Fibroblast of mammary gland (primary cell): ENCODE measurements at regions not wholly inside any gene's neighbourhood (a gene's known extent, or its start where the extent isn't known, plus 50 kb on each side); places are given as distances from the start of the nearest gene placed in this dataset.
"Not testable (repeated sequence)": the region's sequence is repeated elsewhere in the genome, so short reads cannot be mapped to it uniquely, and the experiment has no call there.

ENCODE experiments used
- DNase-seq: peaks from one replicate; pipeline ENCODE4 v3.0.0-alpha.2; 2010; ENCODE audit warnings: low read depth
- H3K4me3 ChIP-seq: 2 replicates; pipeline ENCODE4 v1.5.1; 2011; ENCODE audit warnings: low read depth, mild to moderate bottlenecking, low read length, moderate library complexity; ENCODE audit not compliant: control insufficient read depth
- CTCF ChIP-seq: conservative IDR thresholded peaks from 2 replicates; pipeline ENCODE4 v1.5.1; 2011; ENCODE audit warnings: low read depth, low read length, inconsistent platforms; ENCODE audit not compliant: control insufficient read depth, insufficient read depth

GRCh38 chr4:49217492-49217891 is 231.4 kb downstream of the CWH43 start:
- TF ChIP-seq CTCF = no peak

GRCh38 chr4:49218094-49218493 is 232.0 kb downstream of the CWH43 start:
- H3K4me3 ChIP-seq, DNase-seq: not testable (repeated sequence)

More at GRCh38 chr4:49217492-49217891, 231.4 kb downstream of the CWH43 start:
- DNase-seq = no peak
- no peak overlapping the region for H3K4me3 ChIP-seq

- not testable (repeated sequence) for H3K4me3 ChIP-seq, DNase-seq
These were observed 232.9 kb downstream of the CWH43 start for GRCh38 chr4:49218931-49219330.

- H3K4me3 ChIP-seq, DNase-seq: not testable (repeated sequence)
These were observed 233.6 kb downstream of the CWH43 start for GRCh38 chr4:49219489-49220225.

- no peak for DNase-seq
- no peak for TF ChIP-seq CTCF
- H3K4me3 ChIP-seq = no peak overlapping the region
These were observed 235.1 kb downstream of the CWH43 start for GRCh38 chr4:49221209-49221608.

GRCh38 chr4:49222810-49223209 is 236.7 kb downstream of the CWH43 start:
- DNase-seq = not testable (repeated sequence)

GRCh38 chr4:49226216-49226866 is 240.3 kb downstream of the CWH43 start:
- not testable (repeated sequence) for DNase-seq

More at GRCh38 chr4:49222810-49223209, 236.7 kb downstream of the CWH43 start:
- not testable (repeated sequence) for H3K4me3 ChIP-seq

GRCh38 chr4:49227941-49228340 is 241.9 kb downstream of the CWH43 start:
- not testable (repeated sequence) for H3K4me3 ChIP-seq, DNase-seq

More at GRCh38 chr4:49226216-49226866, 240.3 kb downstream of the CWH43 start:
- H3K4me3 ChIP-seq = not testable (repeated sequence)

GRCh38 chr4:49229243-49229642 is 243.2 kb downstream of the CWH43 start:
- not testable (repeated sequence) for H3K4me3 ChIP-seq, DNase-seq

- not testable (repeated sequence) for H3K4me3 ChIP-seq, DNase-seq
These were observed 243.6 kb downstream of the CWH43 start for GRCh38 chr4:49229713-49230112.

GRCh38 chr4:49233346-49233745 is 247.3 kb downstream of the CWH43 start:
- not testable (repeated sequence) for DNase-seq, H3K4me3 ChIP-seq

- not testable (repeated sequence) for DNase-seq, H3K4me3 ChIP-seq
These were observed 247.7 kb downstream of the CWH43 start for GRCh38 chr4:49233749-49234148.

GRCh38 chr4:49234382-49234781 is 248.3 kb downstream of the CWH43 start:
- not testable (repeated sequence) for DNase-seq, H3K4me3 ChIP-seq

- not testable (repeated sequence) for H3K4me3 ChIP-seq, DNase-seq
These were observed 249.5 kb downstream of the CWH43 start for GRCh38 chr4:49235413-49236160.

- H3K4me3 ChIP-seq, DNase-seq: not testable (repeated sequence)
These were observed 250.4 kb downstream of the CWH43 start for GRCh38 chr4:49236474-49236873.

- not testable (repeated sequence) for DNase-seq, H3K4me3 ChIP-seq
These were observed 255.2 kb downstream of the CWH43 start for GRCh38 chr4:49241295-49241694.
